Coronary artery (tissue), 2 donors: ENCODE measurements at regions not wholly inside any gene's neighbourhood (a gene's known extent, or its start where the extent isn't known, plus 50 kb on each side); places are given as distances from the start of the nearest gene placed in this dataset.

Source experiments
- DNase-seq: peaks from one replicate; pipeline ENCODE4 v3.0.0-alpha.2; 2017; ENCODE audit warnings: low spot score
- H3K27ac ChIP-seq, 2 donors: fragments of 200-600 bp; sonication (generic); one replicate each; pipeline ENCODE4 v1.5.1; 2016 to 2019
- H3K4me3 ChIP-seq: fragments of 200-600 bp; sonication (generic); 2 replicates; pipeline ENCODE4 v1.5.1; 2016; ENCODE audit warnings: mild to moderate bottlenecking, moderate library complexity
- TF ChIP-seq, protein P1 (sequence below): fragments of 200-600 bp; sonication (generic); IDR thresholded peaks from one replicate; pipeline ENCODE4 v1.5.1; 2019; ENCODE audit warnings: antibody characterized with exemption

DNA sequence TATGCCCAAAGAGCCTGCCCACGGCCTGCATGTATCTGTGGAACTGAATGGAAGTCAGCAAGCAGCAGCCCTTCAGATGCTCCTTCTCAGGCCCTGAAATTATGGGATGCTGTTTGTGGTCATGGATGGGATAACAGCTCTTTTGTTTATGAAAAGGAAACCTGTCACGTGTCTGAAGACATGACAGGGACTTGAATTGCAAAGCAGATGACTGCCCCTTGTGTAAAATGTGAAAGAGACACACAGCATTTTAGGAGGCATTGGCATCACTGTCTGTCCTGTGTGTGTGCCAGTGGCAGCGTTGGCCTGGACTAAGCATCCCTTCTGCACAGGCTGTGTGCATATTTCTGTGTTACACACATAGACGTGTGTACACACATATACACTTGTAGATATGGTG lies 192.1 kb downstream of the VRK1 start:
- TF ChIP-seq, protein P1, sequence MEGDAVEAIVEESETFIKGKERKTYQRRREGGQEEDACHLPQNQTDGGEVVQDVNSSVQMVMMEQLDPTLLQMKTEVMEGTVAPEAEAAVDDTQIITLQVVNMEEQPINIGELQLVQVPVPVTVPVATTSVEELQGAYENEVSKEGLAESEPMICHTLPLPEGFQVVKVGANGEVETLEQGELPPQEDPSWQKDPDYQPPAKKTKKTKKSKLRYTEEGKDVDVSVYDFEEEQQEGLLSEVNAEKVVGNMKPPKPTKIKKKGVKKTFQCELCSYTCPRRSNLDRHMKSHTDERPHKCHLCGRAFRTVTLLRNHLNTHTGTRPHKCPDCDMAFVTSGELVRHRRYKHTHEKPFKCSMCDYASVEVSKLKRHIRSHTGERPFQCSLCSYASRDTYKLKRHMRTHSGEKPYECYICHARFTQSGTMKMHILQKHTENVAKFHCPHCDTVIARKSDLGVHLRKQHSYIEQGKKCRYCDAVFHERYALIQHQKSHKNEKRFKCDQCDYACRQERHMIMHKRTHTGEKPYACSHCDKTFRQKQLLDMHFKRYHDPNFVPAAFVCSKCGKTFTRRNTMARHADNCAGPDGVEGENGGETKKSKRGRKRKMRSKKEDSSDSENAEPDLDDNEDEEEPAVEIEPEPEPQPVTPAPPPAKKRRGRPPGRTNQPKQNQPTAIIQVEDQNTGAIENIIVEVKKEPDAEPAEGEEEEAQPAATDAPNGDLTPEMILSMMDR, result no peak
- H3K27ac ChIP-seq, result no peak overlapping the region
- H3K4me3 ChIP-seq, result no peak overlapping the region
- DNase-seq, result no peak

DNA sequence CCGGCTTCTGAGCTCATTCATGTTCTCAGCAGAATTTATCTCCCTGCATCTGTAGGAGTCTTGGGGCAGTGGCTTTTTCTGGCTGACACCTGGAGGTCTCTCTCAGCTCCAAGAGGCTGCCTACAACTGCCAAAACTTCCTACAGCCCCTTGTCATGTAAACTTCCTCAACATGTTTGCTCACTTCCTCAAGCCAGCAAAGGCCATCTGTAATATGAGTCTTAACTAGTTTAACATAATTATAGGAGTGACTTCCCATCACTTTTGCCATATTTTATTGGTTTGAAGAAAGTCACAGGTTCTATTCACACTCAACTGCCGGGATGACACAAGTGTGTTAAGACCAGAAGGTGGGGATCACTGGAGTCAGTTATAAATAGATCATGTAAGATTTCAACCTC lies 194.0 kb downstream of the VRK1 start:
- no peak for DNase-seq
- H3K4me3 ChIP-seq, result no peak overlapping the region
- TF ChIP-seq, protein P1, result no peak
- H3K27ac ChIP-seq, result no peak overlapping the region

DNA sequence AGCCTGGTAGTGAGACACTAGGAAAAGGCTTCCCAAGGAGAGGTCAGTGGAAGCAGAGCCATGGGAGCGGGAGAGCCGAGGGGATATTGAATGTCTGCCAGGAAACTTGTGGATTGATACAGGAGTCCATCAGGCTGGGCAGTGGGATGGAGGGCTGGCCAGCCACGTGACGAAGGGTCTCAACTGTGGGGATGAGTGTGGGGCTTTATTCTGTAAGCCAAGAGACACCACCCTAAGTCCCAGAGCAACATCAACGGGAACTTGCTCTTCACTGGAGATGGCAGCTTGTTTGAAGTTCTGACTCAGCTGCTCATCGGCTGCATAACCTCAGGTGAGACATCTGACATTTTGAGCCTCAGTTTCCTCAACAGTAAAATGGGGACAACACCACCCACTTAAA lies 197.8 kb downstream of the VRK1 start:
- no peak for DNase-seq
- H3K4me3 ChIP-seq, result no peak overlapping the region
- TF ChIP-seq, protein P1, result no peak
- no peak overlapping the region for H3K27ac ChIP-seq

DNA sequence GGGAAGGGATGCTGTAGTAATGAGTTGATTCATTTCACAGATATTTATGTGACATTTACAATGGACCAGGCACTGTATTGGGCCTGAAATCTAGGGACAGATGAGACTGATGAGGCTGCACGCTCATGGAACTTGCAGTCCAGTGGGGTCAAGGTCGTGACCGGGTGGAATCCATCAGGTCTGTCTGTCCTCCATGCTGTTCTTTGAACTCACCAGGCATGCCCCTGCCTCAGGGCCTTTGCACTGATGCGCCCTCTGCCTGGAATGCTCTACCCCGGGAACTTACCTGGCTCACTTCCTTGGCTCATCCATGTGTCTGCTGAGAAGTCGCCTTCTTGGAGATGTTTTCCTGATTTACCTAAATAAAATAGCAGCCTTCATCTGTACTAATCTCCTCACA lies 200.1 kb downstream of the VRK1 start:
- Histone ChIP-seq H3K4me3 (no peak overlapping the region), H3K27ac (no peak overlapping the region)
- DNase-seq, result no peak
- TF ChIP-seq, protein P1, result no peak

DNA sequence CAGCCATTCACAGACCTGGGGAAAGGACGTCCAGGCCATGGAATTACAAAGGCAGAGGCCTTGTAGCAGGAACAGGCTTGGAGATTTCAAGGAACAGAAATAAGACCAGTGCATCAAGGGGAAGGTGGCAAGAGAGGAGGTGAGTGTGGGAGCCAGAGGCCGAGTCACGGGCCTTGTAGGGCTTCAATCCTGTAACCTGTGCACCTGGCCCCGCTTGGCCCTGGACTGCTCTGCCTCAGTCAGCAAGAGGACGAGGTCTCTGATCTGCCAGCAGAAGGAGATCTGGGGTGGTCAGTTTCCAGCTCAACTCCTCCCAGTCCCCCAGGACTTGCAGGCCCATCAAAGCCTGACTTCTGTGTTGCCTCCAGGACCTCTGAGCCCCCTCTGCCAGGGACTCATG lies 200.8 kb downstream of the VRK1 start:
- TF ChIP-seq, protein P1, result no peak
- Histone ChIP-seq H3K4me3 (no peak overlapping the region), H3K27ac (no peak overlapping the region)
- no peak for DNase-seq

DNA sequence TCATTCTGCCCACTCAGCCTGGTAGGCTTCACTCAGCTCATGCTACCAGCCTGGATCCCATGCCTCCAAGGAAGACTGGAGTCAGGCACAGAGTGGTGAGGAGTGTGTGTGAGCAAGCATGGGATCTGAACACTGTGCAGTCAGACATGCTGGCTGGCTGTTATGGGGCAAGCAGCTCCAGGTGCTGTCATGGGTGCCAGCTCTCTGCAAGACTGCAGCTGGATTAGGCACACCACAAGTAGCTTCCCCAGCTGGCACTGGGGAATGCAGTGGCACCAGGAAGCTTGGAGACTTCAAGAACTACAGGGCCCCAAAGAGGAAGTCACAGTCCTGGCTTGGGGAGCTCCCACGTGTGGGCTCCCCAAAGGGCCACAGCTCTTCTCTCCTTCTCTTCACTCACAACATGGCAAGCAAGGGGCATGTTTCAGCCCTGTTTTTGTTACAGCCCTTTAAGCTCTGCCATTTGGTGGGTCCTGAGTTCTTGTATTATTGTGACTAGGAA lies 202.5 kb downstream of the VRK1 start:
- Histone ChIP-seq H3K27ac (no peak overlapping the region), H3K4me3 (no peak overlapping the region)
- TF ChIP-seq, protein P1, result no peak
- no peak for DNase-seq

DNA sequence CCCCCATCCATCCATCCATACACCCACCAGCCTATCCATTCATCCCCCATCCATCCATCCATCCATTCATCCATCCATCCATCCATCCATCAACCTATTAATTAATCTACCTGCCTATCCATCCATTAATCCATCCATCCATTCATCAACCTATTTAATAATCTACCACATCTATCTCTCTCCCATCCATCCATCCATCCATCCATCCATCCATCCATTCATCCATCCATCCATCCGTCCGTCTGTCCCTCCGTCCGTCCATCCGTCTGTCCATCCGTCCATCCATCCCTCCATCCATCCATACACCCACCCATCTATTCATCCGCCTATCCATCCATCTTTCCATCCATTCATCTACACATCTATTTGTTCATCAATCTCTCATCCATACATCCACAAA lies 205.3 kb downstream of the VRK1 start:
- no peak for DNase-seq
- TF ChIP-seq, protein P1, result no peak
- Histone ChIP-seq H3K4me3 (no peak overlapping the region), H3K27ac (no peak overlapping the region)
